Sigmoid colon (tissue), 3 donors: ENCODE measurements at regions not wholly inside any gene's neighbourhood (a gene's known extent, or its start where the extent isn't known, plus 50 kb on each side); places are given as distances from the start of the nearest gene placed in this dataset.

ENCODE experiments used
- POLR2A ChIP-seq, 2 donors: fragments of 450-650 bp; IDR thresholded peaks; one replicate each; pipeline ENCODE4 v1.6.1; 2016; ENCODE audit warnings: antibody characterized with exemption in 2 of 2, mild to moderate bottlenecking in 2 of 2, moderate library complexity in 2 of 2
- TF ChIP-seq, protein P1 (sequence below), 4 experiments: fragments of 450-650 bp in 3 of 4; fragments of 200-600 bp in 1 of 4; IDR thresholded peaks; one replicate each; pipeline ENCODE4 v1.5.1; 2016 to 2019; ENCODE audit warnings: antibody characterized with exemption in 4 of 4, mild to moderate bottlenecking in 3 of 4, moderate library complexity in 2 of 4

DNA sequence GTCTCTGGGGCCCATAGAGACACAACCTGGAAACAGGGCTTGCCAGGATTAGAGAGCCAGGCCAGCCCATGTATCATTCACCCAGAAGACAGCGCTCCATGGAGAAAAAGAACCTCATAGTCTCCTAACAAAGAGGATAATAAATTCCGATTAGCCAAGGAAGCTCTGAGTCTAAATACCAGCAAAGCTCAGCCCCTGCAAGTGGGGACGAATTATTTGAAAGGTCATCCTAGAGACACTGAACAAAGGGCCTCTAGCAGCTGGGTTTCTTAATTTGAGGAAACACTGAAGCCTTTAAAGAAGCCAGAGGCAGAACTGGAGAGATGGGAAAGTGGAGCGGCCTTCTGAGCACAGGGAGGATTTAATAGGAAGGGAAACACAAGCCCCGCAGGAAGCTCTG lies 287.1 kb upstream of the ZNF462 start:
- no peak for TF ChIP-seq POLR2A (IDR thresholded peaks at IDR 0.05)
- TF ChIP-seq, protein P1, sequence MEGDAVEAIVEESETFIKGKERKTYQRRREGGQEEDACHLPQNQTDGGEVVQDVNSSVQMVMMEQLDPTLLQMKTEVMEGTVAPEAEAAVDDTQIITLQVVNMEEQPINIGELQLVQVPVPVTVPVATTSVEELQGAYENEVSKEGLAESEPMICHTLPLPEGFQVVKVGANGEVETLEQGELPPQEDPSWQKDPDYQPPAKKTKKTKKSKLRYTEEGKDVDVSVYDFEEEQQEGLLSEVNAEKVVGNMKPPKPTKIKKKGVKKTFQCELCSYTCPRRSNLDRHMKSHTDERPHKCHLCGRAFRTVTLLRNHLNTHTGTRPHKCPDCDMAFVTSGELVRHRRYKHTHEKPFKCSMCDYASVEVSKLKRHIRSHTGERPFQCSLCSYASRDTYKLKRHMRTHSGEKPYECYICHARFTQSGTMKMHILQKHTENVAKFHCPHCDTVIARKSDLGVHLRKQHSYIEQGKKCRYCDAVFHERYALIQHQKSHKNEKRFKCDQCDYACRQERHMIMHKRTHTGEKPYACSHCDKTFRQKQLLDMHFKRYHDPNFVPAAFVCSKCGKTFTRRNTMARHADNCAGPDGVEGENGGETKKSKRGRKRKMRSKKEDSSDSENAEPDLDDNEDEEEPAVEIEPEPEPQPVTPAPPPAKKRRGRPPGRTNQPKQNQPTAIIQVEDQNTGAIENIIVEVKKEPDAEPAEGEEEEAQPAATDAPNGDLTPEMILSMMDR (IDR thresholded peaks at IDR 0.05) = no peak
